ENCODE measurements at regions not wholly inside any gene's neighbourhood (a gene's known extent, or its start where the extent isn't known, plus 50 kb on each side); places are given as distances from the start of the nearest gene placed in this dataset.

- Histone ChIP-seq H3K27ac (ENCODE audit: insufficient read depth, low read length) (no peak overlapping the region), H3K18ac (ENCODE audit: low read depth, low read length) (no peak overlapping the region), H3K9me3 (ENCODE audit: control insufficient read depth, insufficient read depth, low read length) (no peaks in the 10 kb centered on the region), H3K4me2 (ENCODE audit: low read depth, low read length) (no peak overlapping the region), H4K5ac (ENCODE audit: low read depth, low read length) (no peak overlapping the region), H2BK120ac (ENCODE audit: low read depth, low read length) (no peak overlapping the region), H4K20me1 (ENCODE audit: insufficient read depth, low read length) (no peaks in the 10 kb centered on the region), H2AK5ac (ENCODE audit: low read depth, low read length) (no peak overlapping the region), H3K56ac (ENCODE audit: extremely low read depth, insufficient read depth, low read length) (no peak overlapping the region), H3K4ac (ENCODE audit: low read depth, low read length) (no peak overlapping the region), H3K14ac (replicated peaks; ENCODE audit: low read depth, low read length) (no peak overlapping the region), H2AFZ (replicated peaks; ENCODE audit: low read length, poor library complexity) (no peak overlapping the region), H3K4me3 (ENCODE audit: insufficient read depth, low read depth, low read length) (no peak overlapping the region), H2BK15ac (ENCODE audit: low read depth, low read length) (no peak overlapping the region), H4K91ac (ENCODE audit: insufficient read depth, low read depth, low read length) (no peak overlapping the region), H3K79me1 (ENCODE audit: low read depth in 1 of 2, low read length in 2 of 2) (no peaks in the 10 kb centered on the region), H3K36me3 (ENCODE audit: control insufficient read depth, insufficient read depth, low read length) (no peaks in the 10 kb centered on the region), H3K23ac (ENCODE audit: low read depth, low read length) (no peak overlapping the region), H3K9ac (ENCODE audit: low read depth, low read length) (no peak overlapping the region), H2BK5ac (ENCODE audit: low read depth, low read length, poor library complexity, severe bottlenecking) (no peak overlapping the region), H4K8ac (ENCODE audit: low read depth in 2 of 2, low read length in 2 of 2) (no peak overlapping the region), H2BK20ac (ENCODE audit: low read depth, low read length) (no peak overlapping the region), H3K9me1 (ENCODE audit: insufficient read depth, low read length) (no peaks in the 10 kb centered on the region), H3K4me1 (ENCODE audit: control insufficient read depth, insufficient read depth, low read length) (no peaks in the 10 kb centered on the region), H3K27me3 (ENCODE audit: control insufficient read depth, insufficient read depth, low read length) (no peaks in the 10 kb centered on the region), H2AK9ac (replicated peaks; ENCODE audit: low read depth, low read length, poor library complexity) (no peak overlapping the region)
- CTCF ChIA-PET, result no interaction called here
- dilution Hi-C loops (cut with HindIII; ENCODE audit: low sequenced_read_pairs, unreplicated experiment) (no loop called here), intact Hi-C loops (cut with micrococcal nuclease) (no loop called here), in situ Hi-C loops (cut with MboI; ENCODE audit: low sequenced_read_pairs) (no loop called here)
- BruUV-seq (replicated peaks), result no TSS peak
- ATAC-seq (ENCODE audit: low read depth), result no peak
- DNase-seq, result no peak
- no peak for TF ChIP-seq USF2 (IDR thresholded peaks at IDR 0.05; ENCODE audit: low read depth, low read length)
- no peak for TF ChIP-seq SMC3 (IDR thresholded peaks at IDR 0.05; ENCODE audit: low read depth, low read length)
- TF ChIP-seq RAD21 (IDR thresholded peaks at IDR 0.05; ENCODE audit: low read length), result no peak
- TF ChIP-seq RCOR1 (IDR thresholded peaks at IDR 0.05; ENCODE audit: insufficient replicate concordance, low read length), result no peak
- TF ChIP-seq MXI1 (IDR thresholded peaks at IDR 0.05; ENCODE audit: borderline replicate concordance, low read depth, low read length), result no peak
- TF ChIP-seq CEBPB (IDR thresholded peaks at IDR 0.05; ENCODE audit: low read depth, low read length), result no peak
- TF ChIP-seq CTCF (conservative IDR thresholded peaks at IDR 0.05; ENCODE audit: low read depth, low read length), result no peak
- POLR2A ChIA-PET (ENCODE audit: unreplicated experiment), result no interaction called here
Observed at GRCh38 chr11:98657711-98658110, 363.0 kb upstream of the CNTN5 start.

Data from IMR-90 (cell line).